Gastrocnemius medialis (tissue), 4 donors: ENCODE measurements at regions not wholly inside any gene's neighbourhood (a gene's known extent, or its start where the extent isn't known, plus 50 kb on each side); places are given as distances from the start of the nearest gene placed in this dataset.

Experiments
- CTCF ChIP-seq, 5 experiments: fragments of 450-650 bp in 3 of 5; fragments of 200-600 bp in 2 of 5; sonication (generic) in 2 of 5; IDR thresholded peaks in 4 of 5; conservative IDR thresholded peaks in 1 of 5; 1 replicate in 4 of 5; 2 replicates in 1 of 5; pipeline ENCODE4 v1.5.1; 2016 to 2019; ENCODE audit warnings: antibody characterized with exemption in 5 of 5, mild to moderate bottlenecking in 3 of 5, moderate library complexity in 3 of 5
- POLR2A ChIP-seq, 2 donors: fragments of 450-650 bp; IDR thresholded peaks; one replicate each; pipeline ENCODE4 v1.6.1; 2017; ENCODE audit warnings: antibody characterized with exemption in 2 of 2, mild to moderate bottlenecking in 2 of 2, moderate library complexity in 2 of 2

- TF ChIP-seq POLR2A (IDR thresholded peaks at IDR 0.05) (no peak), CTCF (IDR thresholded peaks at IDR 0.05 in 4 of 5, conservative IDR thresholded peaks at IDR 0.05 in 1 of 5) (no peak)
These were observed 270.5 kb upstream of the EXOC2 start for GRCh38 chr6:963456-963855.
